ENCODE measurements at regions not wholly inside any gene's neighbourhood (a gene's known extent, or its start where the extent isn't known, plus 50 kb on each side); places are given as distances from the start of the nearest gene placed in this dataset.

DNA sequence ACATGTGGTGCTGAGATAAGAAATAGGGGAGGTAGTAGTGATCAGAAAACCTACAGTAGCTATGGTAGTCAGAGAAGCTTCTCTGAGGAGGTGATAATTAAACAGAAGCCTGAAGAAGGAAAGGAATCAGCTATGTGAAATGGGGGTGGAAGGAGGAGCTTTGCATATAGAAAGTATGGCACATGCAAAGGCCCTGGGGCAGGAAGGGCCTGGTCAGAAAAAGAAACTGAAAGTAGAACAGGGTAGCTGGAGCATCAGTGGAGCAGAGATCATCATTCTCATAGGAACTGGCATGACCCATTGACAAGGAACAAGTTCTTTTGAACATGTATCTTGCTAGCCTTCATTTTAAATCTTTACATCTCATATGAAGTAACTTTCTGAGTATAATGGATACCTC lies 80.7 kb upstream of the ADRA1B start:
- no peaks in the 10 kb centered on the region for H3K4me1 Mint-ChIP-seq (ENCODE audit: low read depth)
- H3K27ac Mint-ChIP-seq, result no peak overlapping the region
- intact Hi-C loops (cut with micrococcal nuclease), result no loop called here
- DNase-seq, result no peak
- H3K9me3 Mint-ChIP-seq, result peaks cover 3% of the 10 kb centered on the region
- CTCF ChIA-PET, result no interaction called here
- H3K27me3 Mint-ChIP-seq (ENCODE audit: low read depth), result peaks cover 13% of the 10 kb centered on the region
- H3K36me3 Mint-ChIP-seq (ENCODE audit: low read depth), result no peaks in the 10 kb centered on the region
- no peak overlapping the region for H3K4me3 Mint-ChIP-seq

DNA sequence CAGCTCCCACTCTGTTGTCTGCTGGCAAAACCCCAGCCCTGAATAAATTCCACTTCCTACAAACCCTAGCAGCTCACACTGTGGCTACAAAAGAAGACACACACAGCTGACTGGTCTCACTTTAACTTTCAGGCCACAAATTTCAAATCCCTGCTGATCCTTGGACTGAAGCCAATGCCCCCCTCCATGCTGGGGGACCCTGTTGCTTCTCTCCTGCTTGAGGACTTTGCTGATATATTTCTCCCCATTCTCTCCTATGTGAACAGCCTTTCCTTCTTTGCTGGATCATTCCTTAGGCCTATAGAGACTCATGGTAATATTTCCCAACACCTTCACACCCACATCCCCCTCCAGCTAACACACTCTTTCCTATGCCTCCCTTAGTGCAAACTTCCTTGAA lies 79.6 kb upstream of the ADRA1B start:
- DNase-seq, result no peak
- CTCF ChIA-PET, result interaction anchor here (1.3 kb wide), 1 partner anchor 151 kb away, joined by 3 read pairs; no protein-coding TSS in a partner anchor
- peaks cover 13% of the 10 kb centered on the region for H3K27me3 Mint-ChIP-seq (ENCODE audit: low read depth)
- intact Hi-C loops (cut with micrococcal nuclease), result no loop called here
- no peak overlapping the region for H3K4me3 Mint-ChIP-seq
- H3K4me1 Mint-ChIP-seq (ENCODE audit: low read depth), result no peaks in the 10 kb centered on the region
- no peaks in the 10 kb centered on the region for H3K36me3 Mint-ChIP-seq (ENCODE audit: low read depth)
- H3K9me3 Mint-ChIP-seq, result peaks cover 3% of the 10 kb centered on the region
- no peak overlapping the region for H3K27ac Mint-ChIP-seq

DNA sequence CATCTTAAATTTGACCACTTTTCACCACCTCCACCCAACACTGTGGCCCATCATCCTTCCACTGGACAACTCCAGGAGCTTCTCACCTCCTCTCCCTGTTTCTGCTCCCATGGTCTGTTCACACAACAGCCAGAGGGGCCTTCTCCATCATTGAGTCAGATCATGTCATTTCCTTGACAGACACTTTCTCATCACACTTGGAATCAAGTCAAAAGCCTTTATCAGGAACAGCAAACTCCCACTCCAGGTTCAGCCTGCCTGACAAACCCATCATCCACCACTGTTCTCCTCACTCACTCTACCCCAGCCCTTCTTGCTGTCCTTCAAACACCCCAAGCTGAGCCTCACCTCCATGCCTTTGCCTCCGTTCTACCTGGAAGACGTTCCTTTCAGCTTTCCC lies 78.4 kb upstream of the ADRA1B start:
- intact Hi-C loops (cut with micrococcal nuclease), result no loop called here
- DNase-seq, result no peak
- Mint-ChIP-seq H3K27ac (no peak overlapping the region), H3K9me3 (peaks cover 3% of the 10 kb centered on the region), H3K4me3 (no peak overlapping the region), H3K4me1 (ENCODE audit: low read depth) (no peaks in the 10 kb centered on the region), H3K27me3 (ENCODE audit: low read depth) (peaks cover 4% of the 10 kb centered on the region), H3K36me3 (ENCODE audit: low read depth) (no peaks in the 10 kb centered on the region)
- CTCF ChIA-PET, result no interaction called here

DNA sequence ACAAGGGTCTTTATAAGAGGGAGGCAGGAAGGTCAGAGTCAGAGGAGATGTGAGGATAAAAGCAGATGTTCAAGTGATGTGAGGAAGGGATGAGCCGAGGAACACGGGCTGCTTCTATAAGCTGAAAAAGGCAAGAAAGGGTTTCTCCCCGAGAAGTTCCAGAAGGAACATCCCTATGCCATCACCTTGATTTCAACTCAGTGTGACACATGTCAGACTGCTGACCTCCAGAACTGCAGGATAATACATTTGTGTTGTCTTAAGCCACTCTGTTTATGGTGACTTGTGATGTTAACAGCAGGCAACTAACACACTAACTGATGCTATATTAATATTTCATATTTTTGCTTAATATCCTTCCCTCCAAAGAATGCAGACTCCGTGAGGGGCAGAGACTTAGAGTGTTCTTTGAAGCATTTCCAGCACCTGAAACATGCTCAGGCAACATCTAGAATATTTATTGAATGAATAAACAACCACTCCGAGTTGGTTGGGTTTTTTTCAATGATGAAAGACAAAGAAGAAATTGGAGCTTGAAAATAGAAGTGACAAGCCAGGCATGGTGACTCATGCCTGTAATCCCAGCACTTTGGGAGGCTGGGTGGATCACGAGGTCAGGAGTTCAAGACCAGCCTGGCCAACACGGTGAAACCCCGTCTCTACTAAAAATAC lies 77.6 kb upstream of the ADRA1B start:
- H3K36me3 Mint-ChIP-seq (ENCODE audit: low read depth), result no peaks in the 10 kb centered on the region
- peaks cover 3% of the 10 kb centered on the region for H3K9me3 Mint-ChIP-seq
- intact Hi-C loops (cut with micrococcal nuclease), result no loop called here
- peaks cover 4% of the 10 kb centered on the region for H3K27me3 Mint-ChIP-seq (ENCODE audit: low read depth)
- no peak overlapping the region for H3K27ac Mint-ChIP-seq
- H3K4me1 Mint-ChIP-seq (ENCODE audit: low read depth), result no peaks in the 10 kb centered on the region
- H3K4me3 Mint-ChIP-seq, result no peak overlapping the region
- DNase-seq, result no peak
- CTCF ChIA-PET, result interaction anchor here (0.7 kb wide), 1 partner anchor 360 kb away, joined by 3 read pairs; no protein-coding TSS in a partner anchor

DNA sequence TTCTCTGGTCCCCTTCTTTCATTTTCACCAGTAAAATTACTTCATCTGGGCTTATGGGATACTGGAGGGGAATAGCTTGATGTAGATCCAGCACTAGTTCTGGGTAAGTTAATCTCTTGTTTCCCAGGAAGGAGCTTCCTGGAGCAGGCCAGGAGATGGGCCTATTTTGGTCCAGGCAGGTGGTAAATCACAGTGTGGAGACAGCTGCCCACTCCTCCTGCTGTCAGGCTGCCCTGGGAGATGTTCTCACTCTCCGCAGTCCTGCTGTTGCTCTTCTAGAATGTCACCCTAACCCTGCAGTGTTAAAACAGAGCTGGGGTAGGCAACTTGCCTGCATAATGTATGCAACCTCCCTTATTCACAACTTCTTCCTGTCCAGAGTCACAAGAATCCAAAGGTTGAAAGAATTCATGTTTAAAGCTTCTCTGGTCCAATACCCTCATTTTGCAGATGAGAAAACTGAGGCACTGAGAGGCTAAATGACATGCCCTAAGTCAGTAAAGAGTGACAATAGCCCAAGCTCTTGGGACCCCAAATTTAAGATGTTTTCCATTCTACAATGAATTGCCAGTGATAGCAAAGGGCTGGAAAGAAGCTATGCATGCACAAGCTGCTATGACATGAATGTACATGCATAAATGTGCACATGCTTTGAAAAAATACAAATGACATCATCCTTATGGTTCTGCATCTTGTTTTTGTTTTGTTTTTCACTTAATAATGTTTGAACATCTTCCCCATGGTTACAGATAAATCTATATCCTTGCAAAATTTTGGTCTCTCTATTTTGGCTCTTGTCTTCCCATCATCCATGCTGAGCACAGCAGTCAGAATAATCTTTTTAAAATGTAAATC lies 71.8 kb upstream of the ADRA1B start:
- intact Hi-C loops (cut with micrococcal nuclease), result no loop called here
- no peak overlapping the region for H3K4me3 Mint-ChIP-seq
- H3K4me1 Mint-ChIP-seq (ENCODE audit: low read depth), result no peaks in the 10 kb centered on the region
- no peak for DNase-seq
- H3K27me3 Mint-ChIP-seq (ENCODE audit: low read depth), result peaks cover 3% of the 10 kb centered on the region
- H3K36me3 Mint-ChIP-seq (ENCODE audit: low read depth), result no peaks in the 10 kb centered on the region
- H3K27ac Mint-ChIP-seq, result no peak overlapping the region
- H3K9me3 Mint-ChIP-seq, result no peaks in the 10 kb centered on the region
- CTCF ChIA-PET, result no interaction called here

DNA sequence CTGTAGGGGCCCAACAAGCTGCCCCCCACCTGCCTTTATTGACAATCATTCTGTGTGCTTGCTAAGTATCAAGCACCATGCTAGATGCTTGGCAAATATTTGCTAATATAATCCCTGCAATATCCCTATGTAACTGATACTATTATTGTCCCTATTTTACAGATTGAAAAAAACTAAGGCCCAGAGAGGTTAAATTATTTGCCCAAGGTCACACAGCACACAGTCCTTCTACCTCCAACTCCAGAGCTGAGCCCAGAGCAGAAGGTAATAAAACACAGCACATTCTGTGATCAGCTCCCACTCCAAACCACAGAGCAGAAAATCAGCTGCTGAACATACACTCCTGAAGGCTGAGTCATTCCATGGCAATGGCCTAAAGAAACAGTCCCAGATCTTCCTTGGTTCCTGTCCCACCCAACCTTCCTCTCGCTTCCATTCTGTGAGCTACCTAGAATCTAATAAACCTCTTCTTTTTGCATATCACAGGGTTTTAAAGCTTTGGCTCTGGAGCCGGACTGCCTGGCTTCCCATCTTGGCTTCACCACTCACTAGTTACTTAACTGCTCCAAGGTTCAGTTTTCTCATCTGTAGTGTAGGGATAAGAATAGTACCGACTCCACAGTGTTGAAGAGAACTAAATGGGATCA lies 66.7 kb upstream of the ADRA1B start:
- H3K36me3 Mint-ChIP-seq (ENCODE audit: low read depth), result no peaks in the 10 kb centered on the region
- H3K27me3 Mint-ChIP-seq (ENCODE audit: low read depth), result peaks cover 6% of the 10 kb centered on the region
- DNase-seq, result no peak
- no peak overlapping the region for H3K27ac Mint-ChIP-seq
- H3K9me3 Mint-ChIP-seq, result no peaks in the 10 kb centered on the region
- H3K4me1 Mint-ChIP-seq (ENCODE audit: low read depth), result no peaks in the 10 kb centered on the region
- intact Hi-C loops (cut with micrococcal nuclease), result no loop called here
- no peak overlapping the region for H3K4me3 Mint-ChIP-seq
- CTCF ChIA-PET, result no interaction called here

GRCh38 chr5:159850160-159850559 lies 66.1 kb upstream of the ADRA1B start:
- no peak overlapping the region for H3K4me3 Mint-ChIP-seq
- intact Hi-C loops (cut with micrococcal nuclease), result no loop called here
- H3K27me3 Mint-ChIP-seq (ENCODE audit: low read depth), result peaks cover 6% of the 10 kb centered on the region
- CTCF ChIA-PET, result no interaction called here
- no peak for DNase-seq
- H3K9me3 Mint-ChIP-seq, result no peaks in the 10 kb centered on the region
- no peaks in the 10 kb centered on the region for H3K36me3 Mint-ChIP-seq (ENCODE audit: low read depth)
- H3K27ac Mint-ChIP-seq, result no peak overlapping the region
- no peaks in the 10 kb centered on the region for H3K4me1 Mint-ChIP-seq (ENCODE audit: low read depth)

- Mint-ChIP-seq H3K4me1 (ENCODE audit: low read depth) (no peaks in the 10 kb centered on the region), H3K27me3 (ENCODE audit: low read depth) (peaks cover 9% of the 10 kb centered on the region), H3K27ac (no peak overlapping the region), H3K9me3 (no peaks in the 10 kb centered on the region), H3K36me3 (ENCODE audit: low read depth) (no peaks in the 10 kb centered on the region), H3K4me3 (no peak overlapping the region)
- intact Hi-C loops (cut with micrococcal nuclease), result no loop called here
- CTCF ChIA-PET, result no interaction called here
- no peak for DNase-seq
Measured at GRCh38 chr5:159851053-159851452, 65.2 kb upstream of the ADRA1B start.

- Mint-ChIP-seq H3K4me3 (no peak overlapping the region), H3K27me3 (ENCODE audit: low read depth) (peaks cover 15% of the 10 kb centered on the region)
- CTCF ChIA-PET, result no interaction called here
Measured at GRCh38 chr5:159854916-159855315, 61.4 kb upstream of the ADRA1B start.

GRCh38 chr5:159855476-159856191 lies 60.6 kb upstream of the ADRA1B start:
- Mint-ChIP-seq H3K36me3 (ENCODE audit: low read depth) (no peaks in the 10 kb centered on the region), H3K4me3 (no peak overlapping the region), H3K9me3 (no peaks in the 10 kb centered on the region), H3K4me1 (ENCODE audit: low read depth) (no peaks in the 10 kb centered on the region), H3K27me3 (ENCODE audit: low read depth) (peaks cover 12% of the 10 kb centered on the region), H3K27ac (no peak overlapping the region)
- intact Hi-C loops (cut with micrococcal nuclease), result no loop called here
- CTCF ChIA-PET, result interaction anchor here (0.6 to 1.1 kb wide), 3 partner anchors 109 to 446 kb away, joined by 3 to 4 read pairs (median 3); no protein-coding TSS in a partner anchor
- DNase-seq, result no peak

More at GRCh38 chr5:159854916-159855315, 61.4 kb upstream of the ADRA1B start:
- Mint-ChIP-seq H3K9me3 (no peaks in the 10 kb centered on the region), H3K27ac (no peak overlapping the region), H3K4me1 (ENCODE audit: low read depth) (no peaks in the 10 kb centered on the region), H3K36me3 (ENCODE audit: low read depth) (no peaks in the 10 kb centered on the region)
- intact Hi-C loops (cut with micrococcal nuclease), result no loop called here
- no peak for DNase-seq

GRCh38 chr5:159858871-159859270 lies 57.4 kb upstream of the ADRA1B start:
- Mint-ChIP-seq H3K9me3 (no peaks in the 10 kb centered on the region), H3K36me3 (ENCODE audit: low read depth) (no peaks in the 10 kb centered on the region), H3K27ac (no peak overlapping the region), H3K4me1 (ENCODE audit: low read depth) (no peaks in the 10 kb centered on the region), H3K4me3 (no peak overlapping the region), H3K27me3 (ENCODE audit: low read depth) (peaks cover 17% of the 10 kb centered on the region)
- CTCF ChIA-PET, result no interaction called here
- intact Hi-C loops (cut with micrococcal nuclease), result no loop called here
- DNase-seq, result no peak

- CTCF ChIA-PET, result no interaction called here
- no peaks in the 10 kb centered on the region for H3K9me3 Mint-ChIP-seq
- intact Hi-C loops (cut with micrococcal nuclease), result no loop called here
- H3K36me3 Mint-ChIP-seq (ENCODE audit: low read depth), result no peaks in the 10 kb centered on the region
- peaks cover 28% of the 10 kb centered on the region for H3K27me3 Mint-ChIP-seq (ENCODE audit: low read depth)
- no peak for DNase-seq
- no peak overlapping the region for H3K27ac Mint-ChIP-seq
- H3K4me1 Mint-ChIP-seq (ENCODE audit: low read depth), result peaks cover 5% of the 10 kb centered on the region
- no peak overlapping the region for H3K4me3 Mint-ChIP-seq
Measured at GRCh38 chr5:159861086-159861485, 55.2 kb upstream of the ADRA1B start.

All from activated naive CD4-positive, alpha-beta T cell treated with anti-CD3 and anti-CD28 coated beads for 36 hours (primary cell).